GM12878 (cell line): ENCODE measurements at regions not wholly inside any gene's neighbourhood (a gene's known extent, or its start where the extent isn't known, plus 50 kb on each side); places are given as distances from the start of the nearest gene placed in this dataset.

Source experiments
- ATAC-seq: fragments of 200-7000 bp; cut with Tn5 transposase; 3 replicates; pipeline ENCODE4 v1.9.1; 2020; ENCODE audit warnings: mild to moderate bottlenecking, moderate library complexity
- BruUV-seq: library from RNA; stranded (reverse); fragments of 400-500 nt; replicated peaks from 2 replicates; lab custom pipeline; 2021; lab: Mats Ljungman, UMichigan
- CTCF ChIA-PET: fragments of 300-600 bp; sonication (Branson Sonifier 250); formaldehyde crosslinking; extraction: SDS; loops from one replicate; lab custom pipeline; 2021; ENCODE audit warnings: inconsistent platforms; lab: Yijun Ruan, JAX
- POLR2A ChIA-PET: fragments of 350-600 bp; formaldehyde crosslinking; extraction: SDS; loops from one replicate; lab custom pipeline; 2021; ENCODE audit warnings: inconsistent platforms; lab: Charles Lee
- RAD21 ChIA-PET: fragments of 300-600 bp; sonication (Branson Sonifier 250); formaldehyde crosslinking; loops from one replicate; lab custom pipeline; 2023; ENCODE audit warnings: antibody characterized with exemption; ENCODE audit not compliant: unreplicated experiment; lab: Charles Lee
- SMC1A ChIA-PET: fragments of 300-600 bp; sonication (Branson Sonifier 250); formaldehyde crosslinking; loops from one replicate; lab custom pipeline; 2023; ENCODE audit not compliant: unreplicated experiment, uncharacterized antibody; lab: Charles Lee
- DNase-seq: peaks from one replicate; pipeline ENCODE4 v3.0.0-alpha.2; 2011; ENCODE audit warnings: low read depth, low spot score
- FAIRE-seq: peaks from 3 replicates; lab custom pipeline; 2011; peaks lifted over from hg19 to GRCh38; lab: Jason Lieb, UNC
- H2AFZ ChIP-seq: 2 replicates; pipeline ENCODE4 v1.6.0; 2011; ENCODE audit warnings: low read depth, low read length, control low read depth; ENCODE audit not compliant: control insufficient read depth
- H3K27ac ChIP-seq: 2 replicates; pipeline ENCODE4 v1.5.1; 2011; ENCODE audit warnings: control low read depth; ENCODE audit not compliant: control insufficient read depth, insufficient read depth
- H3K27me3 ChIP-seq, 2 experiments: replicated peaks in 1 of 2; 2 replicates each; pipeline versions ENCODE4 v1.6.0 to v1.6.1; 2011; ENCODE audit warnings: low read length in 1 of 2; ENCODE audit not compliant: control insufficient read depth in 2 of 2, insufficient read depth in 2 of 2
- H3K36me3 ChIP-seq, 2 experiments: 2 replicates each; pipeline ENCODE4 v1.5.1; 2011; ENCODE audit warnings: low read length in 1 of 2; ENCODE audit not compliant: control insufficient read depth in 2 of 2, insufficient read depth in 2 of 2
- H3K4me1 ChIP-seq: 2 replicates; pipeline ENCODE4 v1.6.1; 2011; ENCODE audit warnings: mild to moderate bottlenecking, low read length, moderate library complexity, mixed read lengths; ENCODE audit not compliant: control insufficient read depth, insufficient read depth
- H3K4me2 ChIP-seq: 2 replicates; pipeline ENCODE4 v1.6.0; 2011; ENCODE audit warnings: control low read depth; ENCODE audit not compliant: control insufficient read depth, insufficient read depth
- H3K4me3 ChIP-seq: fragments of 200-600 bp; sonication (generic); 2 replicates; pipeline ENCODE4 v1.5.1; 2016
- H3K79me2 ChIP-seq: 2 replicates; pipeline ENCODE4 v1.6.0; 2011; ENCODE audit warnings: low read length; ENCODE audit not compliant: control insufficient read depth, insufficient read depth
- H3K9ac ChIP-seq: 2 replicates; pipeline ENCODE4 v1.8.0; 2011; ENCODE audit warnings: low read length, control low read depth, mixed read lengths; ENCODE audit not compliant: control insufficient read depth, insufficient read depth
- H3K9me3 ChIP-seq: replicated peaks from 3 replicates; pipeline ENCODE4 v1.5.1; 2011; ENCODE audit warnings: mild to moderate bottlenecking, low read length; ENCODE audit not compliant: control insufficient read depth, insufficient read depth
- H4K20me1 ChIP-seq: 2 replicates; pipeline ENCODE4 v1.6.0; 2011; ENCODE audit not compliant: control insufficient read depth, insufficient read depth
- BCL11A ChIP-seq: IDR thresholded peaks from 2 replicates; pipeline ENCODE4 v1.6.1; 2011; ENCODE audit warnings: low read depth, low read length
- CBX3 ChIP-seq: fragments of 200-600 bp; sonication (generic); IDR thresholded peaks from 2 replicates; pipeline ENCODE4 v1.6.1; 2016; ENCODE audit warnings: low read depth, borderline replicate concordance
- CEBPB ChIP-seq, 2 experiments: fragments of 150-350 bp in 1 of 2; IDR thresholded peaks; 2 replicates each; pipeline ENCODE4 v1.6.1; 2012 to 2014; ENCODE audit warnings: low read depth in 2 of 2, low read length in 2 of 2, borderline replicate concordance in 1 of 2, inconsistent platforms in 1 of 2
- CHD2 ChIP-seq: IDR thresholded peaks from 2 replicates; pipeline ENCODE4 v1.6.1; 2011; ENCODE audit warnings: low read depth, low read length, improper control_type of control experiment, borderline replicate concordance
- POLR2AphosphoS2 ChIP-seq: IDR thresholded peaks from 2 replicates; pipeline ENCODE4 v1.6.1; 2011; ENCODE audit warnings: low read depth, mild to moderate bottlenecking, low read length, improper control_type of control experiment, moderate library complexity
- WGBS: methylation state at CpG from one replicate; pipeline ENCODE4 v1.1.6; 2016; ENCODE audit warnings: low lambda C conversion rate; ENCODE audit not compliant: insufficient replicate concordance, insufficient coverage; ENCODE audit errors: missing lambda C conversion rate; 5-methylcytosine and 5-hydroxymethylcytosine counted together
- in situ Hi-C: fragments of 300-500 bp; cut with MboI; formaldehyde crosslinking; loops from 9 replicates; pipeline ENCODE4 v1.14.3; 2018; ENCODE audit warnings: mixed read lengths
- intact Hi-C: fragments of 100-400 bp; cut with micrococcal nuclease; formaldehyde crosslinking; loops from one replicate; pipeline ENCODE4 v1.14.2; 2022; ENCODE audit not compliant: unreplicated experiment
- TF ChIP-seq, protein P1 (sequence below): fragments of 450-650 bp; IDR thresholded peaks from 2 replicates; pipeline ENCODE4 v1.6.1; 2017; ENCODE audit warnings: borderline replicate concordance

DNA sequence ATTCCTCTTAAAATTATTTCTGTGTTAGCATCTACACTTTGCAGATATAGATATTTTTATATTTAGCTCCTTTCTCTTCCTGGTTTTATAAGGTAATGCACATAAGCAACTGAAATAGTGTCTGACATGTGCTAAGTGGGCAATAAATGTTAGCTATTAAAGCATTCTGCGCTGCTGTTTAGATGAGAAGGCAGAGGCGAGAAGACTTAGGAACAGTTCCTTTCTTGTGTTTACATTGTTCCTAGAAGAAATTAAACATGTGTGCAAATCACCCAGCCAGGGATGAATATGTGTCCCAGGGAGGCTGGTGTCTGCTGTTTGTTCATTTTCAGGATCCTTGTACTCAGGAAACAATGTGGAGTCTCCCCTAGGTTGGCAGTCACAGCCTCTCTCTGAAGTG lies 292.3 kb downstream of the PMP22 start:
- no peak overlapping the region for H3K9ac ChIP-seq
- no peak for TF ChIP-seq BCL11A
- no peak for TF ChIP-seq POLR2AphosphoS2
- TF ChIP-seq, all 136 proteins: peak for 0
- H2AFZ ChIP-seq, result no peak overlapping the region
- H3K4me3 ChIP-seq, result no peak overlapping the region
- H4K20me1 ChIP-seq, result no peaks in the 10 kb centered on the region
- in situ Hi-C loops (no loop called here), intact Hi-C loops (no loop called here)
- POLR2A ChIA-PET, result no interaction called here
- BruUV-seq, result no TSS peak
- no peak for ATAC-seq
- RAD21 ChIA-PET, result no interaction called here
- FAIRE-seq, result no peak
- H3K4me1 ChIP-seq, result no peaks in the 10 kb centered on the region
- no peak for DNase-seq
- no peaks in the 10 kb centered on the region for H3K27me3 ChIP-seq
- no peak overlapping the region for H3K4me2 ChIP-seq
- H3K36me3 ChIP-seq, result no peaks in the 10 kb centered on the region
- H3K9me3 ChIP-seq, result no peaks in the 10 kb centered on the region
- no peaks in the 10 kb centered on the region for H3K79me2 ChIP-seq
- SMC1A ChIA-PET, result no interaction called here
- 41% methylated on average over 2 of the region's 2 CpGs for WGBS
- no peak overlapping the region for H3K27ac ChIP-seq
- CTCF ChIA-PET, result no interaction called here

DNA sequence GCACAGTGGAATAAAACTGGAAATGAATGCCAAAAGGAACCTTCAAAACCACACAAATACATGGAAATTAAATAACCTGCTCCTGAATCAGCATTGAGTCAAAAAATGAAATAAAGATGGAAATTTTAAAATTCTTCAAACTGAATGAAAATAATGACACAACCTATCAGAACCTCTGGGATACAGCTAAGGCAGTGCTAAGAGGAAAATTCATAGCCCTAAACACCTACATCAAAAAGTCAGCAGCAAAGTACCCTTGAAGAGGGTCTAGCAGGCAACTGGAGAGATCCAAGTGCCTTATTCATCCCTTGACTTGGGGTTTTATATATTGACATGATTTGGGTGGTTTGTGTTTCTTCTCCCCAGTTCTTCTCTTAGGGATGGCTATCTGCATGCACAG lies 294.1 kb downstream of the PMP22 start:
- no TSS peak for BruUV-seq
- no peaks in the 10 kb centered on the region for H3K27me3 ChIP-seq
- in situ Hi-C loops (no loop called here), intact Hi-C loops (no loop called here)
- H3K9me3 ChIP-seq, result no peaks in the 10 kb centered on the region
- ATAC-seq (no peak), FAIRE-seq (no peak), DNase-seq (no peak)
- POLR2A ChIA-PET, result no interaction called here
- no peak overlapping the region for H3K4me3 ChIP-seq
- no peak overlapping the region for H3K27ac ChIP-seq
- SMC1A ChIA-PET, result no interaction called here
- no peak overlapping the region for H3K9ac ChIP-seq
- H3K4me1 ChIP-seq, result no peaks in the 10 kb centered on the region
- RAD21 ChIA-PET, result no interaction called here
- no peaks in the 10 kb centered on the region for H3K36me3 ChIP-seq
- H3K79me2 ChIP-seq, result no peaks in the 10 kb centered on the region
- TF ChIP-seq CEBPB (IDR thresholded peaks at IDR 0.05; ENCODE audit: borderline replicate concordance in 1 of 2, low read depth in 2 of 2, low read length in 2 of 2) (no peak), CHD2 (no peak), CBX3 (no peak)
- TF ChIP-seq, protein P1, sequence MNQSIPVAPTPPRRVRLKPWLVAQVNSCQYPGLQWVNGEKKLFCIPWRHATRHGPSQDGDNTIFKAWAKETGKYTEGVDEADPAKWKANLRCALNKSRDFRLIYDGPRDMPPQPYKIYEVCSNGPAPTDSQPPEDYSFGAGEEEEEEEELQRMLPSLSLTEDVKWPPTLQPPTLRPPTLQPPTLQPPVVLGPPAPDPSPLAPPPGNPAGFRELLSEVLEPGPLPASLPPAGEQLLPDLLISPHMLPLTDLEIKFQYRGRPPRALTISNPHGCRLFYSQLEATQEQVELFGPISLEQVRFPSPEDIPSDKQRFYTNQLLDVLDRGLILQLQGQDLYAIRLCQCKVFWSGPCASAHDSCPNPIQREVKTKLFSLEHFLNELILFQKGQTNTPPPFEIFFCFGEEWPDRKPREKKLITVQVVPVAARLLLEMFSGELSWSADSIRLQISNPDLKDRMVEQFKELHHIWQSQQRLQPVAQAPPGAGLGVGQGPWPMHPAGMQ, result no peak
- H4K20me1 ChIP-seq, result no peaks in the 10 kb centered on the region
- CTCF ChIA-PET, result no interaction called here
- no peak overlapping the region for H2AFZ ChIP-seq
- no peak overlapping the region for H3K4me2 ChIP-seq
